HCT116 (cell line): ENCODE measurements at regions not wholly inside any gene's neighbourhood (a gene's known extent, or its start where the extent isn't known, plus 50 kb on each side); places are given as distances from the start of the nearest gene placed in this dataset.

Experiments used
- ATAC-seq: fragments of 200-7000 bp; cut with Tn5 transposase; 2 replicates; pipeline ENCODE4 v1.9.1; 2020; ENCODE audit warnings: mild to moderate bottlenecking, moderate library complexity
- BruUV-seq: library from RNA; stranded (reverse); fragments of 400-500 nt; replicated peaks from 2 replicates; lab custom pipeline; 2021; lab: Mats Ljungman, UMichigan
- CTCF ChIA-PET: fragments of 300-600 bp; sonication (Branson Sonifier 250); formaldehyde crosslinking; loops from one replicate; lab custom pipeline; 2021; ENCODE audit warnings: antibody characterized with exemption; lab: Charles Lee
- POLR2A ChIA-PET: fragments of 300-600, 350-600 bp; sonication (Branson Sonifier 250); formaldehyde crosslinking; loops from one replicate; lab custom pipeline; 2021; ENCODE audit warnings: antibody characterized with exemption; lab: Charles Lee
- RAD21 ChIA-PET, 2 experiments: fragments of 300-600 bp; sonication (Branson Sonifier 250); formaldehyde crosslinking; loops; one replicate each; lab custom pipeline; 2023; ENCODE audit warnings: low total read pairs in 2 of 2; ENCODE audit not compliant: uncharacterized antibody in 2 of 2, unreplicated experiment in 2 of 2, low non-redundant PET in 1 of 2; lab: Charles Lee
- DNase-seq: peaks from one replicate; pipeline ENCODE4 v3.0.0-alpha.2; 2010; ENCODE audit warnings: low read depth, low spot score
- H2AFZ ChIP-seq: fragments of 200-600 bp; shearing (Covaris generic), sonication (generic); 2 replicates; pipeline ENCODE4 v1.6.1; 2017; ENCODE audit warnings: low read depth, mixed run types, mixed read lengths, antibody characterized with exemption, low read length; ENCODE audit not compliant: poor library complexity, severe bottlenecking
- H3K27ac ChIP-seq: 2 replicates; pipeline ENCODE4 v1.5.1; 2012; ENCODE audit warnings: low read depth, low read length
- H3K27me3 ChIP-seq: fragments of 200-600 bp; sonication (generic); 2 replicates; pipeline ENCODE4 v1.6.1; 2016; ENCODE audit warnings: mixed run types, low read length, mixed read lengths; ENCODE audit not compliant: insufficient read depth
- H3K36me3 ChIP-seq, 2 experiments: fragments of 200-500 bp in 1 of 2; fragments of 200-600 bp in 1 of 2; sonication (Bioruptor generic) in 1 of 2; sonication (generic) in 1 of 2; 2 replicates each; pipeline versions ENCODE4 v1.5.1 to v1.6.1; 2014 to 2016; ENCODE audit warnings: low read length in 2 of 2, inconsistent platforms in 1 of 2, mixed read lengths in 1 of 2, mixed run types in 1 of 2; ENCODE audit not compliant: insufficient read depth in 2 of 2, control insufficient read depth in 1 of 2
- H3K4me1 ChIP-seq, 2 experiments: fragments of 200-600 bp in 1 of 2; sonication (generic) in 1 of 2; 2 replicates each; pipeline versions ENCODE4 v1.5.1 to v1.6.1; 2012 to 2017; ENCODE audit warnings: low read length in 2 of 2, inconsistent platforms in 1 of 2, mild to moderate bottlenecking in 1 of 2, mixed read lengths in 1 of 2, mixed run types in 1 of 2, moderate library complexity in 1 of 2; ENCODE audit not compliant: insufficient read depth in 2 of 2, control insufficient read depth in 1 of 2
- H3K4me2 ChIP-seq: fragments of 200-600 bp; sonication (generic); 2 replicates; pipeline ENCODE4 v1.6.1; 2017; ENCODE audit warnings: mixed run types, low read length, mixed read lengths
- H3K4me3 ChIP-seq, 2 experiments: fragments of 200-600 bp in 1 of 2; sonication (generic) in 1 of 2; replicated peaks in 1 of 2; 2 replicates each; pipeline ENCODE4 v1.5.1; 2011 to 2016; ENCODE audit warnings: low read length in 2 of 2, control low read depth in 1 of 2, low read depth in 1 of 2, mild to moderate bottlenecking in 1 of 2, mixed read lengths in 1 of 2, mixed run types in 1 of 2
- H3K79me2 ChIP-seq: fragments of 200-600 bp; sonication (generic); 2 replicates; pipeline ENCODE4 v1.6.1; 2017; ENCODE audit warnings: mild to moderate bottlenecking, mixed run types, low read length, moderate library complexity, mixed read lengths; ENCODE audit not compliant: insufficient read depth
- H3K9ac ChIP-seq: fragments of 200-600 bp; sonication (generic); 2 replicates; pipeline ENCODE4 v1.6.1; 2016; ENCODE audit warnings: low read length, mixed read lengths
- H3K9me2 ChIP-seq: fragments of 200-600 bp; sonication (generic), shearing (Covaris generic); 2 replicates; pipeline ENCODE4 v1.6.1; 2017; ENCODE audit warnings: mixed run types, mild to moderate bottlenecking, moderate library complexity; ENCODE audit not compliant: insufficient read depth
- H3K9me3 ChIP-seq, 2 experiments: fragments of 200-500 bp in 1 of 2; fragments of 200-600 bp in 1 of 2; sonication (Bioruptor generic) in 1 of 2; sonication (generic) in 1 of 2; 2 replicates each; pipeline ENCODE4 v1.6.1; 2014 to 2017; ENCODE audit warnings: low read length in 2 of 2, mixed read lengths in 2 of 2, inconsistent platforms in 1 of 2, low read depth in 1 of 2, mild to moderate bottlenecking in 1 of 2, mixed run types in 1 of 2, moderate library complexity in 1 of 2; ENCODE audit not compliant: control insufficient read depth in 1 of 2, insufficient read depth in 1 of 2
- H4K20me1 ChIP-seq: fragments of 200-600 bp; sonication (generic), shearing (Covaris generic); 2 replicates; pipeline ENCODE4 v1.6.1; 2017; ENCODE audit warnings: mixed run types, mild to moderate bottlenecking, moderate library complexity; ENCODE audit not compliant: insufficient read depth
- CBX3 ChIP-seq: IDR thresholded peaks from 2 replicates; pipeline ENCODE4 v1.6.1; 2012; ENCODE audit warnings: low read depth
- CTCF ChIP-seq, 3 experiments: fragments of 200-600 bp in 1 of 3; sonication (generic) in 1 of 3; IDR thresholded peaks in 2 of 3; conservative IDR thresholded peaks in 1 of 3; 2 replicates each; pipeline ENCODE4 v1.5.1; 2012 to 2017; ENCODE audit warnings: low read depth in 2 of 3, low read length in 2 of 3, antibody characterized with exemption in 1 of 3, borderline replicate concordance in 1 of 3, control low read depth in 1 of 3, mild to moderate bottlenecking in 1 of 3, mixed read lengths in 1 of 3, mixed run types in 1 of 3, moderate library complexity in 1 of 3; ENCODE audit not compliant: insufficient read depth in 1 of 3
- ELF1 ChIP-seq: IDR thresholded peaks from 2 replicates; pipeline ENCODE4 v1.6.1; 2012; ENCODE audit warnings: low read depth, borderline replicate concordance
- EZH2phosphoT487 ChIP-seq: fragments of 200-600 bp; IDR thresholded peaks from 2 replicates; pipeline ENCODE4 v1.6.1; 2018; ENCODE audit warnings: antibody characterized with exemption, borderline replicate concordance
- MAX ChIP-seq: IDR thresholded peaks from 2 replicates; pipeline ENCODE4 v1.6.1; 2012
- POLR2A ChIP-seq: IDR thresholded peaks from 2 replicates; pipeline ENCODE4 v1.7.0; 2011; ENCODE audit warnings: borderline replicate concordance; ENCODE audit not compliant: insufficient read depth, insufficient read length; ENCODE audit errors: extremely low read depth
- POLR2AphosphoS5 ChIP-seq: IDR thresholded peaks from 2 replicates; pipeline ENCODE4 v1.6.1; 2011; ENCODE audit warnings: mild to moderate bottlenecking, low read depth, low read length, moderate library complexity
- SRF ChIP-seq: IDR thresholded peaks from 2 replicates; pipeline ENCODE4 v1.6.1; 2012; ENCODE audit warnings: low read depth
- YY1 ChIP-seq: IDR thresholded peaks from 2 replicates; pipeline ENCODE4 v1.6.1; 2011; ENCODE audit warnings: low read length, low read depth, moderate library complexity, mild to moderate bottlenecking; ENCODE audit not compliant: insufficient replicate concordance; ENCODE audit errors: extremely low read depth
- ZFX ChIP-seq: fragments of 450-650 bp; IDR thresholded peaks from 2 replicates; pipeline ENCODE4 v1.6.1; 2017
- intact Hi-C: fragments of 100-400 bp; cut with micrococcal nuclease; formaldehyde crosslinking; loops from 2 replicates; pipeline ENCODE4 v1.10.0; 2022
- TF ChIP-seq, protein P1 (sequence below): IDR thresholded peaks from 2 replicates; pipeline ENCODE4 v1.6.1; 2012

DNA sequence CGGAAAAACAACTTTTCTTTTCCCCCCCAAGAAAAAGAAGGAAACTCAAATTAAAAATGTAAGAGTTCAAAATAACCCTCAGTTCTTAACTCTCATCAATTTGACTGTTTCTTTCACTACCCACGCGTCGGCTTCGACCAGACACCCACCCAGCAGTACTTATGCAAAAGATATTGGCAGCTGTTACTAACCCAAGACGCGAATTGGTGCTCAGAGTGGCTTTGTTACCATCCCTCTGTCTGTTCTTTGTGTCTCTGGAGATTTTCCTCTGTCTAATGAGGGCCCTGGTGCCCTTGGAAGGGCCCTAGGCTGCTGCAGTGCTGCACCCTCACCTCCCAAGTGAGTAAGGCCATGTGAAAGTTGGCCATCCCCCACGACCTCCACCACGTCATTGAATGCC, 180.5 kb upstream of the NECTIN1 start:
- H4K20me1 ChIP-seq, result no peaks in the 10 kb centered on the region
- RAD21 ChIA-PET, result no interaction called here
- no peaks in the 10 kb centered on the region for H3K36me3 ChIP-seq
- POLR2A ChIA-PET, result no interaction called here
- no peak overlapping the region for H3K4me2 ChIP-seq
- intact Hi-C loops, result no loop called here
- H3K27ac ChIP-seq, result no peak overlapping the region
- no TSS peak for BruUV-seq
- H3K79me2 ChIP-seq, result no peaks in the 10 kb centered on the region
- H3K4me1 ChIP-seq, result no peaks in the 10 kb centered on the region
- ATAC-seq, result no peak
- no peaks in the 10 kb centered on the region for H3K9me2 ChIP-seq
- no peak overlapping the region for H2AFZ ChIP-seq
- no peak overlapping the region for H3K4me3 ChIP-seq
- peaks cover 23% of the 10 kb centered on the region; the same call in 1 of the 2 replicates for H3K27me3 ChIP-seq
- no peak overlapping the region for H3K9ac ChIP-seq
- no peak for DNase-seq
- CTCF ChIA-PET, result no interaction called here
- H3K9me3 ChIP-seq, result no peaks in the 10 kb centered on the region
- no peak for TF ChIP-seq CTCF (IDR thresholded peaks at IDR 0.05 in 2 of 3, conservative IDR thresholded peaks at IDR 0.05 in 1 of 3; ENCODE audit: borderline replicate concordance in 1 of 3, insufficient read depth in 1 of 3, low read depth in 2 of 3, low read length in 2 of 3)
- TF ChIP-seq EZH2phosphoT487, result no peak
- TF ChIP-seq, protein P1, sequence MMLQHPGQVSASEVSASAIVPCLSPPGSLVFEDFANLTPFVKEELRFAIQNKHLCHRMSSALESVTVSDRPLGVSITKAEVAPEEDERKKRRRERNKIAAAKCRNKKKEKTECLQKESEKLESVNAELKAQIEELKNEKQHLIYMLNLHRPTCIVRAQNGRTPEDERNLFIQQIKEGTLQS, result no peak
- no peak for TF ChIP-seq CBX3
- no peak for TF ChIP-seq ZFX
- TF ChIP-seq MAX, result no peak
- TF ChIP-seq POLR2A, result no peak
- no peak for TF ChIP-seq ELF1
- no peak for TF ChIP-seq YY1
- no peak for TF ChIP-seq SRF
- no peak for TF ChIP-seq POLR2AphosphoS5
